ENCODE measurements at regions not wholly inside any gene's neighbourhood (a gene's known extent, or its start where the extent isn't known, plus 50 kb on each side); places are given as distances from the start of the nearest gene placed in this dataset.
"Not testable (repeated sequence)": the region's sequence is repeated elsewhere in the genome, so short reads cannot be mapped to it uniquely, and the experiment has no call there.

DNA sequence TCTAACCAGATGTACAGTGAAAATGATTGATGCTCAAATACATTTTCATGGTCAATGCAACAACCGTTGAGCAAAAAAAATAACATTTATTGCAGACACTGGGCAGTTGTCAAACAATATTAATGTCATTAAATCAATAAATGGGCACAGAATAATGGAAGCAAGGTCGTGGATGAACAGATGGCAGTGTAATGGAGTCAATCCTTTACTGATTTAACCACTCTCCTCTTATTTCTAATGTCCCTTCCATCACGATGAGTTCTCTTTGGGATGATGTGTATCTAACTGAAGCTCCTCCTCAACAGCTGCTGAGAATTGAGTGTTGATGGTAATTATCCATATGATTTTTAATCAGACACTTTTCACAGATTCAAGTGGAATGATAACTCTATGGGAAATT, 114.9 kb upstream of the ZNF658 start:
- H3K27ac Mint-ChIP-seq, DNase-seq, H3K36me3 Mint-ChIP-seq, POLR2A ChIA-PET, H3K27me3 Mint-ChIP-seq, H3K4me3 Mint-ChIP-seq, ATAC-seq, H3K9me3 Mint-ChIP-seq, H3K4me1 Mint-ChIP-seq: not testable (repeated sequence)

DNA sequence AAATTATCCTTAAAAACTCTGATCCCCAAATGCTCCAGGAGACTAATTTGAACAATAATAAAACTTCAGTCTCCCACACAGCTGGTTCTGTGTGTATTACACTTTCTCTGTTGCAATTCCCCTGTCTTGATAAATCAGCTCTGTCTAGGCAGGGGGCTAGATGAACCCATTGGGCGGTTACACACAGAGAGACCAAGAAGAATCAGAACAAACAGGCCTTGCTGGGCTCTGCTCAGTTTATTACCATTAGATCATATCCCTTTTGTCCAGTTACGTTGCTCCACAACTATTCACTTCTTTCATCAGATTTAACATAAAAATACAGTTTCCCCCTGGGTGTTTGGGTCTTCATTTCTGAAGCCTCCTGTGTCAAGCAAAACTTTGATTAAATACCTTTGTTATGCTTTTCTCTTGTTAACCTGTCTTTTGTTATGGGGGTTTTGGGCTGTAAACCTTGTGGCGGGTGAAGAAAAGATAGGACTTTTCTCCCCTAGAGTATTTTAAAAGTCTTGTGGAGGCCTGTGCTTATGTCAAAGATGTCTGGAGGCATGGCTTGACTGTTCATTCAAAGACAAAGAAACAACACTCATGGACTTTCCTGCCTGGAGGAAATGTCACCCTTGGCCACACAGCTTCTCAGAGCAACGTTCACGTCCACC, 109.3 kb upstream of the ZNF658 start:
- DNase-seq, H3K36me3 Mint-ChIP-seq, H3K4me1 Mint-ChIP-seq, H3K27me3 Mint-ChIP-seq, POLR2A ChIA-PET, H3K27ac Mint-ChIP-seq, ATAC-seq, H3K4me3 Mint-ChIP-seq, H3K9me3 Mint-ChIP-seq: not testable (repeated sequence)

- H3K4me1 Mint-ChIP-seq, DNase-seq, H3K9me3 Mint-ChIP-seq, H3K4me3 Mint-ChIP-seq, H3K36me3 Mint-ChIP-seq, H3K27me3 Mint-ChIP-seq, POLR2A ChIA-PET, H3K27ac Mint-ChIP-seq, ATAC-seq: not testable (repeated sequence)
Observed at GRCh38 chr9:66794769-66795168, 105.8 kb upstream of the ZNF658 start.

DNA sequence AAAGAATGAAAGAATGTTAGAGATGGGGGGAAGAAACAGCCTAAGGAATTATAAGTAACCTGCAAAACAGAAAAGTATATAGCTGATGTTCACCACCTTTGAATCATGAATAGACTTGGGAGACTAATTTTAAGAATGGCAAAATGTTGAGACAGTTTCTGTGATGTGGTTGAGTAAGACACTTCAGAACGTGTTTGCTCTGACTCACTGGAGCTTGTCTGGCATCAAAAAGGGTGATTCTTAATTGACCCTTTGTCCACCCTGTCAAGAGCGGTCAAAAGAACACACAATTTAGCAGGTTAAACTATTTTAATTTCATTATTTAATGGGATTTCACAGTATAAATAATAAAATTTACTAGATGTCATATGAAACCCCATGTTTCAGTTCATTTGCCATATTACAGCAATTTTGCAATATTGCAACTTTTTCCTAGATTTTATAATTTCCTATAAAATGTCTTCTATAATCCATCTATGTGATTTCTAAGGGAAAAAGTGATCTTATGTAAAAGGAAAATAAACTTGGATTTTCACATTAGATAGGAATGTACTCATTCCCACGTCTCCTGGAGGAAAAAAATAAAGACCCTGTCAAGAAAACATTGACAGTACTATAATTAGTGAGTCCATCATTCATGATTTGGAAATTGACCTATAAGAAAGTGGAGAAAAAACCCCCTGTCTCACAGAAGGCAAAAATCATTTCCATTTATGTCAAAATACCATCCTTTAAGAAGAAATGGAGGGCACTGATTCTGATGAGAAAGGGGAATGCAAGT, 104.6 kb upstream of the ZNF658 start:
- H3K4me3 Mint-ChIP-seq, H3K36me3 Mint-ChIP-seq, H3K27me3 Mint-ChIP-seq, DNase-seq, H3K27ac Mint-ChIP-seq, H3K9me3 Mint-ChIP-seq, POLR2A ChIA-PET, H3K4me1 Mint-ChIP-seq, ATAC-seq: not testable (repeated sequence)

GRCh38 chr9:66797905-66798616, 102.5 kb upstream of the ZNF658 start:
- ATAC-seq, H3K9me3 Mint-ChIP-seq, H3K27ac Mint-ChIP-seq, H3K36me3 Mint-ChIP-seq, H3K4me3 Mint-ChIP-seq, POLR2A ChIA-PET, H3K27me3 Mint-ChIP-seq, DNase-seq, H3K4me1 Mint-ChIP-seq: not testable (repeated sequence)

GRCh38 chr9:66803619-66804018, 96.9 kb upstream of the ZNF658 start:
- H3K9me3 Mint-ChIP-seq, H3K4me3 Mint-ChIP-seq, H3K4me1 Mint-ChIP-seq, H3K27ac Mint-ChIP-seq, H3K36me3 Mint-ChIP-seq, ATAC-seq, H3K27me3 Mint-ChIP-seq, DNase-seq, POLR2A ChIA-PET: not testable (repeated sequence)

- H3K9me3 Mint-ChIP-seq, H3K4me1 Mint-ChIP-seq, DNase-seq, H3K36me3 Mint-ChIP-seq, H3K27ac Mint-ChIP-seq, H3K4me3 Mint-ChIP-seq, POLR2A ChIA-PET, ATAC-seq, H3K27me3 Mint-ChIP-seq: not testable (repeated sequence)
Observed at GRCh38 chr9:66810247-66810646, 90.3 kb upstream of the ZNF658 start.

- H3K27me3 Mint-ChIP-seq, H3K4me3 Mint-ChIP-seq, ATAC-seq, H3K36me3 Mint-ChIP-seq, DNase-seq, POLR2A ChIA-PET, H3K9me3 Mint-ChIP-seq, H3K4me1 Mint-ChIP-seq, H3K27ac Mint-ChIP-seq: not testable (repeated sequence)
Observed at GRCh38 chr9:66812367-66812766, 88.2 kb upstream of the ZNF658 start.

GRCh38 chr9:66812967-66813366, 87.6 kb upstream of the ZNF658 start:
- ATAC-seq, H3K36me3 Mint-ChIP-seq, DNase-seq, H3K27ac Mint-ChIP-seq, H3K9me3 Mint-ChIP-seq, H3K27me3 Mint-ChIP-seq, H3K4me3 Mint-ChIP-seq, POLR2A ChIA-PET, H3K4me1 Mint-ChIP-seq: not testable (repeated sequence)

DNA sequence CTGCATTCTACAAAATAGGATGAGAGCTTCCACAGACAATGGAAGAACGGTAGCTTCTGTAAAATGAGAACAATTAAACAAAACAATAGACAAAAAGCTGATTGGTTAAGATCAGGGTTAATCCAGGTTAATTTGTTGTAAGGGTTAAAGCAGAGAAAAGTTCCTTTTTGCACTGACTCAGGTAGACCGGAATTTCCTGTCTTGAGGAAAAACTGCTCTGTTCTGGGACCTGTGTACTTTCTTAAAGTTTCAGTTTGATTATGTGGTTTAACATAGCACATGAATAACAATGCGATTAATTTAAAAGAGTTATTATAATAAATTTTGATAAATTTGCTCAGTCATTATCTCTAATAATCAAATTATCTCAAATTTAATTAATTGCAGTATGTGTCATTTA, 86.5 kb upstream of the ZNF658 start:
- ATAC-seq, DNase-seq, H3K9me3 Mint-ChIP-seq: not testable (repeated sequence)

GRCh38 chr9:66819510-66819909, 81.0 kb upstream of the ZNF658 start:
- H3K27ac Mint-ChIP-seq, H3K4me3 Mint-ChIP-seq, H3K9me3 Mint-ChIP-seq, POLR2A ChIA-PET, H3K4me1 Mint-ChIP-seq, H3K27me3 Mint-ChIP-seq, H3K36me3 Mint-ChIP-seq, ATAC-seq, DNase-seq: not testable (repeated sequence)

More for the DNA sequence above, 86.5 kb upstream of the ZNF658 start:
- H3K4me3 Mint-ChIP-seq, POLR2A ChIA-PET, H3K27me3 Mint-ChIP-seq, H3K27ac Mint-ChIP-seq, H3K36me3 Mint-ChIP-seq, H3K4me1 Mint-ChIP-seq: not testable (repeated sequence)

DNA sequence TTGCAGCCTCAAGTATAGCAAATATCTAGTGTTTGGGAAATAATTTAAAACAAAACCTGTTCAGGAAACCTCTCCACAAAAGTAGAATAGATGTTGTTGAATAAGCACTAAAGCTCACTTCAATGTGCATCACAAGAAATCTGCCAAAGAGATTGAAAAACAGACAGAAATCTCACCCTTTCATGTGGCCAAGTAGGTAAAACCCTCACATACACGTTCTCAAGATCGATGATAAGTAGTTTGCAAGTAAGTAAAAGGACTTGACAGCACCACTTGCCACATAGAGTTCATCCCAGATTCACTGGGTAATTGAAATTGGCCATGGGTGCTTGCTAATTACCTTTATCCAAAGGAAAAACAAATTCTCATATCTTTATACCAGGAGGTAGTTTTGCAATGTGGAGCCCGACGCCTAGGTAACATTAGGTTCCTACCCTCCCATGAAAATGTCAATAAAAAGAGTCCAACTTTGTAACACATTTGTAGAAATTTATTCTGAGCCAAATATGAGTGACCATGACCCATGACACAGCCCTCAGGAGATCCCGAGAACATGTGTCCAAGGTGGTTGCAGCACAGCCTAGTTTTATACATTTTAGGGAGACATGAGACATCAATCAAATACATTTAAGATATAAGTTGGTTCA, 80.4 kb upstream of the ZNF658 start:
- DNase-seq, H3K9me3 Mint-ChIP-seq, H3K4me3 Mint-ChIP-seq, ATAC-seq, H3K27ac Mint-ChIP-seq, POLR2A ChIA-PET, H3K4me1 Mint-ChIP-seq, H3K36me3 Mint-ChIP-seq, H3K27me3 Mint-ChIP-seq: not testable (repeated sequence)

- H3K9me3 Mint-ChIP-seq, DNase-seq, H3K4me1 Mint-ChIP-seq, H3K4me3 Mint-ChIP-seq, POLR2A ChIA-PET, H3K36me3 Mint-ChIP-seq, ATAC-seq, H3K27ac Mint-ChIP-seq, H3K27me3 Mint-ChIP-seq: not testable (repeated sequence)
Observed at GRCh38 chr9:66824169-66824568, 76.4 kb upstream of the ZNF658 start.

Data from naive thymus-derived CD8-positive, alpha-beta T cell (primary cell).